ENCODE measurements at regions not wholly inside any gene's neighbourhood (a gene's known extent, or its start where the extent isn't known, plus 50 kb on each side); places are given as distances from the start of the nearest gene placed in this dataset.

- Histone ChIP-seq H3K36me3 (ENCODE audit: insufficient read depth, low read length) (no peaks in the 10 kb centered on the region), H3K9me3 (ENCODE audit: control insufficient read depth, insufficient read depth, low read length) (no peaks in the 10 kb centered on the region; the same call in 1 of the 2 replicates), H3K9ac (ENCODE audit: low read depth, low read length) (no peak overlapping the region), H3K4me1 (ENCODE audit: insufficient read depth, low read length) (no peaks in the 10 kb centered on the region)
Measured at GRCh38 chr4:22062676-22063075, 114.1 kb upstream of the KCNIP4 start.

- Histone ChIP-seq H3K9ac (ENCODE audit: low read depth, low read length) (no peak overlapping the region), H3K9me3 (ENCODE audit: control insufficient read depth, insufficient read depth, low read length) (no peaks in the 10 kb centered on the region; the same call in 1 of the 2 replicates), H3K36me3 (ENCODE audit: insufficient read depth, low read length) (no peaks in the 10 kb centered on the region), H3K4me1 (ENCODE audit: insufficient read depth, low read length) (no peaks in the 10 kb centered on the region)
Measured at GRCh38 chr4:22055954-22056353, 107.4 kb upstream of the KCNIP4 start.

GRCh38 chr4:22052076-22052475 is 103.5 kb upstream of the KCNIP4 start:
- Histone ChIP-seq H3K4me1 (ENCODE audit: insufficient read depth, low read length) (no peaks in the 10 kb centered on the region), H3K36me3 (ENCODE audit: insufficient read depth, low read length) (no peaks in the 10 kb centered on the region), H3K9me3 (ENCODE audit: control insufficient read depth, insufficient read depth, low read length) (no peaks in the 10 kb centered on the region), H3K9ac (ENCODE audit: low read depth, low read length) (no peak overlapping the region)

GRCh38 chr4:22048323-22048722 is 99.8 kb upstream of the KCNIP4 start:
- no peak overlapping the region for H3K9ac ChIP-seq (ENCODE audit: low read depth, low read length)
- H3K9me3 ChIP-seq (ENCODE audit: control insufficient read depth, insufficient read depth, low read length), result 0 out of 2 replicates have a peak, but pooled peaks cover 3% of the 10 kb centered on the region
- H3K36me3 ChIP-seq (ENCODE audit: insufficient read depth, low read length), result no peaks in the 10 kb centered on the region
- no peaks in the 10 kb centered on the region for H3K4me1 ChIP-seq (ENCODE audit: insufficient read depth, low read length)

GRCh38 chr4:22047793-22048192 is 99.2 kb upstream of the KCNIP4 start:
- Histone ChIP-seq H3K36me3 (ENCODE audit: insufficient read depth, low read length) (no peaks in the 10 kb centered on the region), H3K4me1 (ENCODE audit: insufficient read depth, low read length) (no peaks in the 10 kb centered on the region), H3K9me3 (ENCODE audit: control insufficient read depth, insufficient read depth, low read length) (0 out of 2 replicates have a peak, but pooled peaks cover 3% of the 10 kb centered on the region)

GRCh38 chr4:22045051-22045630 is 96.6 kb upstream of the KCNIP4 start:
- no peak overlapping the region for H3K9ac ChIP-seq (ENCODE audit: low read depth, low read length)
- H3K9me3 ChIP-seq (ENCODE audit: control insufficient read depth, insufficient read depth, low read length), result 0 out of 2 replicates have a peak, but pooled peaks cover 5% of the 10 kb centered on the region
- no peaks in the 10 kb centered on the region for H3K36me3 ChIP-seq (ENCODE audit: insufficient read depth, low read length)
- no peaks in the 10 kb centered on the region for H3K4me1 ChIP-seq (ENCODE audit: insufficient read depth, low read length)

More at GRCh38 chr4:22047793-22048192, 99.2 kb upstream of the KCNIP4 start:
- no peak overlapping the region for H3K9ac ChIP-seq (ENCODE audit: low read depth, low read length)

- Histone ChIP-seq H3K36me3 (ENCODE audit: insufficient read depth, low read length) (no peaks in the 10 kb centered on the region), H3K9ac (ENCODE audit: low read depth, low read length) (no peak overlapping the region), H3K4me1 (ENCODE audit: insufficient read depth, low read length) (peaks cover 6% of the 10 kb centered on the region; the same call in 1 of the 2 replicates), H3K9me3 (ENCODE audit: control insufficient read depth, insufficient read depth, low read length) (no peaks in the 10 kb centered on the region; the same call in 1 of the 2 replicates)
Measured at GRCh38 chr4:22031423-22031822, 82.9 kb upstream of the KCNIP4 start.

GRCh38 chr4:22030881-22031280 is 82.3 kb upstream of the KCNIP4 start:
- Histone ChIP-seq H3K4me1 (ENCODE audit: insufficient read depth, low read length) (peaks cover 6% of the 10 kb centered on the region; the same call in 1 of the 2 replicates), H3K36me3 (ENCODE audit: insufficient read depth, low read length) (no peaks in the 10 kb centered on the region)

GRCh38 chr4:22030307-22030706 is 81.7 kb upstream of the KCNIP4 start:
- Histone ChIP-seq H3K9ac (ENCODE audit: low read depth, low read length) (no peak overlapping the region), H3K9me3 (ENCODE audit: control insufficient read depth, insufficient read depth, low read length) (no peaks in the 10 kb centered on the region; the same call in 1 of the 2 replicates), H3K4me1 (ENCODE audit: insufficient read depth, low read length) (peaks cover 6% of the 10 kb centered on the region; the same call in 1 of the 2 replicates), H3K36me3 (ENCODE audit: insufficient read depth, low read length) (no peaks in the 10 kb centered on the region)

More at GRCh38 chr4:22030881-22031280, 82.3 kb upstream of the KCNIP4 start:
- H3K9me3 ChIP-seq (ENCODE audit: control insufficient read depth, insufficient read depth, low read length), result no peaks in the 10 kb centered on the region; the same call in 1 of the 2 replicates
- H3K9ac ChIP-seq (ENCODE audit: low read depth, low read length), result no peak overlapping the region

- H3K9ac ChIP-seq (ENCODE audit: low read depth, low read length), result no peak overlapping the region
- H3K36me3 ChIP-seq (ENCODE audit: insufficient read depth, low read length), result no peaks in the 10 kb centered on the region
- no peaks in the 10 kb centered on the region; the same call in 1 of the 2 replicates for H3K9me3 ChIP-seq (ENCODE audit: control insufficient read depth, insufficient read depth, low read length)
- H3K4me1 ChIP-seq (ENCODE audit: insufficient read depth, low read length), result peaks cover 6% of the 10 kb centered on the region; the same call in 1 of the 2 replicates
Measured at GRCh38 chr4:22029803-22030202, 81.2 kb upstream of the KCNIP4 start.

GRCh38 chr4:22021106-22021505 is 72.5 kb upstream of the KCNIP4 start:
- Histone ChIP-seq H3K36me3 (ENCODE audit: insufficient read depth, low read length) (no peaks in the 10 kb centered on the region), H3K9me3 (ENCODE audit: control insufficient read depth, insufficient read depth, low read length) (no peaks in the 10 kb centered on the region), H3K9ac (ENCODE audit: low read depth, low read length) (no peak overlapping the region), H3K4me1 (ENCODE audit: insufficient read depth, low read length) (no peaks in the 10 kb centered on the region)

- Histone ChIP-seq H3K4me1 (ENCODE audit: insufficient read depth, low read length) (no peaks in the 10 kb centered on the region), H3K36me3 (ENCODE audit: insufficient read depth, low read length) (no peaks in the 10 kb centered on the region), H3K9ac (ENCODE audit: low read depth, low read length) (no peak overlapping the region), H3K9me3 (ENCODE audit: control insufficient read depth, insufficient read depth, low read length) (no peaks in the 10 kb centered on the region)
Measured at GRCh38 chr4:22020129-22020528, 71.6 kb upstream of the KCNIP4 start.

GRCh38 chr4:22019676-22020075 is 71.1 kb upstream of the KCNIP4 start:
- Histone ChIP-seq H3K4me1 (ENCODE audit: insufficient read depth, low read length) (no peaks in the 10 kb centered on the region), H3K9me3 (ENCODE audit: control insufficient read depth, insufficient read depth, low read length) (no peaks in the 10 kb centered on the region), H3K36me3 (ENCODE audit: insufficient read depth, low read length) (no peaks in the 10 kb centered on the region), H3K9ac (ENCODE audit: low read depth, low read length) (no peak overlapping the region)

- no peaks in the 10 kb centered on the region for H3K9me3 ChIP-seq (ENCODE audit: control insufficient read depth, insufficient read depth, low read length)
- H3K4me1 ChIP-seq (ENCODE audit: insufficient read depth, low read length), result no peaks in the 10 kb centered on the region
- H3K36me3 ChIP-seq (ENCODE audit: insufficient read depth, low read length), result no peaks in the 10 kb centered on the region
- H3K9ac ChIP-seq (ENCODE audit: low read depth, low read length), result no peak overlapping the region
Measured at GRCh38 chr4:22014222-22014741, 65.7 kb upstream of the KCNIP4 start.

GRCh38 chr4:22003878-22004277 is 55.3 kb upstream of the KCNIP4 start:
- Histone ChIP-seq H3K9me3 (ENCODE audit: control insufficient read depth, insufficient read depth, low read length) (no peaks in the 10 kb centered on the region), H3K9ac (ENCODE audit: low read depth, low read length) (no peak overlapping the region), H3K4me1 (ENCODE audit: insufficient read depth, low read length) (no peaks in the 10 kb centered on the region), H3K36me3 (ENCODE audit: insufficient read depth, low read length) (no peaks in the 10 kb centered on the region)

All from ES-I3 (cell line).